Suprapubic skin (tissue), 3 donors: ENCODE measurements at regions not wholly inside any gene's neighbourhood (a gene's known extent, or its start where the extent isn't known, plus 50 kb on each side); places are given as distances from the start of the nearest gene placed in this dataset.

Experiments
- CTCF ChIP-seq, 2 donors: fragments of 200-600 bp in 1 of 2; fragments of 450-650 bp in 1 of 2; sonication (generic) in 1 of 2; IDR thresholded peaks; one replicate each; pipeline ENCODE4 v1.5.1; 2016 to 2019; ENCODE audit warnings: antibody characterized with exemption in 2 of 2, mild to moderate bottlenecking in 1 of 2, moderate library complexity in 1 of 2
- EP300 ChIP-seq: sonication (generic); formaldehyde crosslinking; IDR thresholded peaks from one replicate; pipeline ENCODE4 v1.6.1; 2017; ENCODE audit warnings: antibody characterized with exemption

GRCh38 chr2:113834051-113834730 is 55.7 kb upstream of the ACTR3 start:
- no peak for TF ChIP-seq CTCF (IDR thresholded peaks at IDR 0.05)
- TF ChIP-seq EP300, result no peak
